HEK293 (cell line): ENCODE measurements at regions not wholly inside any gene's neighbourhood (a gene's known extent, or its start where the extent isn't known, plus 50 kb on each side); places are given as distances from the start of the nearest gene placed in this dataset.

Experiments
- CTCF ChIA-PET: fragments of 350-600 bp; formaldehyde crosslinking; extraction: SDS; loops from one replicate; lab custom pipeline; 2021; ENCODE audit warnings: antibody characterized with exemption; lab: Yijun Ruan, JAX
- POLR2A ChIA-PET: fragments of 300-600 bp; formaldehyde crosslinking; extraction: SDS; loops from one replicate; lab custom pipeline; 2020; ENCODE audit warnings: antibody characterized with exemption, inconsistent platforms; lab: Yijun Ruan, JAX
- H3K27ac ChIP-seq: fragments of 200-500 bp; sonication (Bioruptor generic); 2 replicates; pipeline ENCODE4 v1.5.1; 2014; ENCODE audit warnings: low read depth, low read length, control low read depth, inconsistent platforms; ENCODE audit errors: extremely low read depth
- H3K36me3 ChIP-seq, 2 experiments: fragments of 200-500 bp in 1 of 2; sonication (Bioruptor generic) in 1 of 2; 1 replicate in 1 of 2; 2 replicates in 1 of 2; pipeline ENCODE4 v1.5.1; 2014 to 2017; ENCODE audit warnings: inconsistent platforms in 2 of 2, low read length in 2 of 2; ENCODE audit not compliant: control insufficient read depth in 2 of 2, insufficient read depth in 1 of 2
- H3K4me1 ChIP-seq: fragments of 200-500 bp; sonication (Bioruptor generic); 2 replicates; pipeline ENCODE4 v1.5.1; 2014; ENCODE audit warnings: mild to moderate bottlenecking, low read length, inconsistent platforms; ENCODE audit not compliant: control insufficient read depth, insufficient read depth
- H3K4me3 ChIP-seq: 2 replicates; pipeline ENCODE4 v1.5.1; 2011; ENCODE audit warnings: low read depth, mild to moderate bottlenecking, control low read depth, low read length, moderate library complexity
- H3K9me3 ChIP-seq: fragments of 200-500 bp; sonication (Bioruptor generic); 2 replicates; pipeline ENCODE4 v1.5.1; 2014; ENCODE audit warnings: low read depth, low read length, inconsistent platforms; ENCODE audit not compliant: control insufficient read depth, insufficient read depth
- BCL11A ChIP-seq: fragments of 450-650 bp; formaldehyde crosslinking; IDR thresholded peaks from 2 replicates; pipeline ENCODE4 v1.5.1; 2016; ENCODE audit warnings: low read depth, missing biosample characterization, missing genetic modification characterization
- FEZF1 ChIP-seq: fragments of 450-650 bp; formaldehyde crosslinking; IDR thresholded peaks from 2 replicates; pipeline ENCODE4 v1.5.1; 2016; ENCODE audit warnings: missing biosample characterization, missing genetic modification characterization
- KLF7 ChIP-seq: fragments of 450-650 bp; formaldehyde crosslinking; IDR thresholded peaks from 2 replicates; pipeline ENCODE4 v1.5.1; 2016; ENCODE audit warnings: missing biosample characterization, missing genetic modification characterization, borderline replicate concordance
- KLF9 ChIP-seq: fragments of 450-650 bp; formaldehyde crosslinking; IDR thresholded peaks from 2 replicates; pipeline ENCODE4 v1.5.1; 2016; ENCODE audit warnings: missing biosample characterization, missing genetic modification characterization, low read depth
- SCRT1 ChIP-seq: fragments of 450-650 bp; formaldehyde crosslinking; IDR thresholded peaks from 2 replicates; pipeline ENCODE4 v1.5.1; 2016; ENCODE audit warnings: missing biosample characterization, missing genetic modification characterization, borderline replicate concordance
- SP3 ChIP-seq: fragments of 450-650 bp; formaldehyde crosslinking; IDR thresholded peaks from 2 replicates; pipeline ENCODE4 v1.5.1; 2016; ENCODE audit warnings: missing biosample characterization, missing genetic modification characterization
- ZBTB1 ChIP-seq: fragments of 450-650 bp; formaldehyde crosslinking; IDR thresholded peaks from 2 replicates; pipeline ENCODE4 v1.5.1; 2016; ENCODE audit warnings: missing biosample characterization, missing genetic modification characterization
- ZBTB20 ChIP-seq: fragments of 450-650 bp; formaldehyde crosslinking; IDR thresholded peaks from 2 replicates; pipeline ENCODE4 v1.5.1; 2016; ENCODE audit warnings: missing biosample characterization, missing genetic modification characterization
- ZBTB21 ChIP-seq: fragments of 450-650 bp; formaldehyde crosslinking; IDR thresholded peaks from 2 replicates; pipeline ENCODE4 v1.5.1; 2017; ENCODE audit warnings: missing biosample characterization, missing genetic modification characterization
- ZNF138 ChIP-seq: fragments of 450-650 bp; formaldehyde crosslinking; IDR thresholded peaks from 2 replicates; pipeline ENCODE4 v1.5.1; 2016; ENCODE audit warnings: missing biosample characterization, missing genetic modification characterization, borderline replicate concordance
- ZNF157 ChIP-seq: fragments of 450-650 bp; formaldehyde crosslinking; IDR thresholded peaks from 2 replicates; pipeline ENCODE4 v1.5.1; 2016; ENCODE audit warnings: missing biosample characterization, missing genetic modification characterization
- ZNF23 ChIP-seq: fragments of 450-650 bp; formaldehyde crosslinking; IDR thresholded peaks from 2 replicates; pipeline ENCODE4 v1.5.1; 2016; ENCODE audit warnings: missing biosample characterization, missing genetic modification characterization, borderline replicate concordance
- ZNF239 ChIP-seq: fragments of 450-650 bp; formaldehyde crosslinking; IDR thresholded peaks from 2 replicates; pipeline ENCODE4 v1.5.1; 2016; ENCODE audit warnings: missing biosample characterization, missing genetic modification characterization
- ZNF248 ChIP-seq: fragments of 450-650 bp; formaldehyde crosslinking; IDR thresholded peaks from 2 replicates; pipeline ENCODE4 v1.5.1; 2017; ENCODE audit warnings: missing biosample characterization, missing genetic modification characterization
- ZNF341 ChIP-seq: fragments of 450-650 bp; formaldehyde crosslinking; IDR thresholded peaks from 2 replicates; pipeline ENCODE4; 2016; ENCODE audit warnings: low read depth, missing biosample characterization, missing genetic modification characterization
- ZNF391 ChIP-seq: fragments of 450-650 bp; formaldehyde crosslinking; IDR thresholded peaks from 2 replicates; pipeline ENCODE4 v1.5.1; 2016; ENCODE audit warnings: low read depth, missing biosample characterization, missing genetic modification characterization, borderline replicate concordance
- ZNF501 ChIP-seq: fragments of 450-650 bp; formaldehyde crosslinking; IDR thresholded peaks from 2 replicates; pipeline ENCODE4 v1.5.1; 2016; ENCODE audit warnings: missing biosample characterization, missing genetic modification characterization
- ZNF555 ChIP-seq: fragments of 450-650 bp; formaldehyde crosslinking; conservative IDR thresholded peaks from 2 replicates; pipeline ENCODE4 v1.5.1; 2017; ENCODE audit warnings: missing biosample characterization, mild to moderate bottlenecking, missing genetic modification characterization, inconsistent platforms
- ZNF561 ChIP-seq: fragments of 450-650 bp; IDR thresholded peaks from 2 replicates; pipeline ENCODE4 v1.5.1; 2018; ENCODE audit warnings: missing biosample characterization, missing genetic modification characterization, borderline replicate concordance
- ZNF571 ChIP-seq: fragments of 450-650 bp; formaldehyde crosslinking; IDR thresholded peaks from 2 replicates; pipeline ENCODE4 v1.5.0; 2017; ENCODE audit warnings: missing biosample characterization, missing genetic modification characterization
- ZNF610 ChIP-seq: fragments of 450-650 bp; formaldehyde crosslinking; IDR thresholded peaks from 2 replicates; pipeline ENCODE4 v1.5.1; 2016; ENCODE audit warnings: missing biosample characterization, missing genetic modification characterization, borderline replicate concordance
- ZNF623 ChIP-seq: fragments of 450-650 bp; formaldehyde crosslinking; IDR thresholded peaks from 2 replicates; pipeline ENCODE4 v1.5.1; 2016; ENCODE audit warnings: missing biosample characterization, missing genetic modification characterization
- ZNF677 ChIP-seq: fragments of 450-650 bp; IDR thresholded peaks from 2 replicates; pipeline ENCODE4 v1.5.0; 2018; ENCODE audit warnings: missing biosample characterization, mild to moderate bottlenecking, missing genetic modification characterization, moderate library complexity
- ZNF792 ChIP-seq: fragments of 450-650 bp; formaldehyde crosslinking; IDR thresholded peaks from 2 replicates; pipeline ENCODE4 v1.5.1; 2016; ENCODE audit warnings: missing biosample characterization, missing genetic modification characterization
- TF ChIP-seq, protein P1 (sequence below): fragments of 450-650 bp; IDR thresholded peaks from 2 replicates; pipeline ENCODE4 v1.5.1; 2018; ENCODE audit warnings: missing biosample characterization, missing genetic modification characterization
- TF ChIP-seq, protein P2 (sequence below): fragments of 450-650 bp; formaldehyde crosslinking; IDR thresholded peaks from 2 replicates; pipeline ENCODE4 v1.5.1; 2016; ENCODE audit warnings: missing biosample characterization, missing genetic modification characterization
- TF ChIP-seq, protein P3 (sequence below): sonication (generic); formaldehyde crosslinking; IDR thresholded peaks from 2 replicates; pipeline ENCODE4 v1.8.1; 2022; ENCODE audit warnings: mild to moderate bottlenecking, moderate library complexity, missing genetic modification reagents

- TF ChIP-seq ZNF561 (tag by site-specific recombination) (no peak), ZNF623 (tag by site-specific recombination) (no peak), ZNF792 (tag by site-specific recombination) (no peak), FEZF1 (no peak), KLF7 (tag by site-specific recombination) (no peak), ZNF610 (no peak), ZNF248 (tag by site-specific recombination) (no peak), ZNF501 (tag by site-specific recombination) (no peak), KLF9 (tag by site-specific recombination) (no peak), ZNF239 (tag by site-specific recombination) (no peak), ZNF391 (tag by site-specific recombination) (no peak), BCL11A (tag by site-specific recombination) (no peak), ZNF157 (tag by site-specific recombination) (no peak), ZNF677 (no peak)
- TF ChIP-seq, protein P1, sequence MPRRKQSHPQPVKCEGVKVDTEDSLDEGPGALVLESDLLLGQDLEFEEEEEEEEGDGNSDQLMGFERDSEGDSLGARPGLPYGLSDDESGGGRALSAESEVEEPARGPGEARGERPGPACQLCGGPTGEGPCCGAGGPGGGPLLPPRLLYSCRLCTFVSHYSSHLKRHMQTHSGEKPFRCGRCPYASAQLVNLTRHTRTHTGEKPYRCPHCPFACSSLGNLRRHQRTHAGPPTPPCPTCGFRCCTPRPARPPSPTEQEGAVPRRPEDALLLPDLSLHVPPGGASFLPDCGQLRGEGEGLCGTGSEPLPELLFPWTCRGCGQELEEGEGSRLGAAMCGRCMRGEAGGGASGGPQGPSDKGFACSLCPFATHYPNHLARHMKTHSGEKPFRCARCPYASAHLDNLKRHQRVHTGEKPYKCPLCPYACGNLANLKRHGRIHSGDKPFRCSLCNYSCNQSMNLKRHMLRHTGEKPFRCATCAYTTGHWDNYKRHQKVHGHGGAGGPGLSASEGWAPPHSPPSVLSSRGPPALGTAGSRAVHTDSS (tag by site-specific recombination), result no peak
- TF ChIP-seq, protein P2, sequence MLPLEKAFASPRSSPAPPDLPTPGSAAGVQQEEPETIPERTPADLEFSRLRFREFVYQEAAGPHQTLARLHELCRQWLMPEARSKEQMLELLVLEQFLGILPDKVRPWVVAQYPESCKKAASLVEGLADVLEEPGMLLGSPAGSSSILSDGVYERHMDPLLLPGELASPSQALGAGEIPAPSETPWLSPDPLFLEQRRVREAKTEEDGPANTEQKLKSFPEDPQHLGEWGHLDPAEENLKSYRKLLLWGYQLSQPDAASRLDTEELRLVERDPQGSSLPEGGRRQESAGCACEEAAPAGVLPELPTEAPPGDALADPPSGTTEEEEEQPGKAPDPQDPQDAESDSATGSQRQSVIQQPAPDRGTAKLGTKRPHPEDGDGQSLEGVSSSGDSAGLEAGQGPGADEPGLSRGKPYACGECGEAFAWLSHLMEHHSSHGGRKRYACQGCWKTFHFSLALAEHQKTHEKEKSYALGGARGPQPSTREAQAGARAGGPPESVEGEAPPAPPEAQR, result no peak
- TF ChIP-seq, protein P3, sequence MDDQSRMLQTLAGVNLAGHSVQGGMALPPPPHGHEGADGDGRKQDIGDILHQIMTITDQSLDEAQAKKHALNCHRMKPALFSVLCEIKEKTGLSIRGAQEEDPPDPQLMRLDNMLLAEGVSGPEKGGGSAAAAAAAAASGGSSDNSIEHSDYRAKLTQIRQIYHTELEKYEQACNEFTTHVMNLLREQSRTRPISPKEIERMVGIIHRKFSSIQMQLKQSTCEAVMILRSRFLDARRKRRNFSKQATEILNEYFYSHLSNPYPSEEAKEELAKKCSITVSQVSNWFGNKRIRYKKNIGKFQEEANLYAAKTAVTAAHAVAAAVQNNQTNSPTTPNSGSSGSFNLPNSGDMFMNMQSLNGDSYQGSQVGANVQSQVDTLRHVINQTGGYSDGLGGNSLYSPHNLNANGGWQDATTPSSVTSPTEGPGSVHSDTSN (CRISPR knock-in tag), result no peak
- POLR2A ChIA-PET, result no interaction called here
- Histone ChIP-seq H3K4me3 (no peak overlapping the region), H3K4me1 (no peaks in the 10 kb centered on the region), H3K9me3 (no peaks in the 10 kb centered on the region), H3K36me3 (no peaks in the 10 kb centered on the region), H3K27ac (no peak overlapping the region)
- CTCF ChIA-PET, result no interaction called here
Observed at GRCh38 chr5:82560969-82561368, 282.8 kb upstream of the RPS23 start.

DNA sequence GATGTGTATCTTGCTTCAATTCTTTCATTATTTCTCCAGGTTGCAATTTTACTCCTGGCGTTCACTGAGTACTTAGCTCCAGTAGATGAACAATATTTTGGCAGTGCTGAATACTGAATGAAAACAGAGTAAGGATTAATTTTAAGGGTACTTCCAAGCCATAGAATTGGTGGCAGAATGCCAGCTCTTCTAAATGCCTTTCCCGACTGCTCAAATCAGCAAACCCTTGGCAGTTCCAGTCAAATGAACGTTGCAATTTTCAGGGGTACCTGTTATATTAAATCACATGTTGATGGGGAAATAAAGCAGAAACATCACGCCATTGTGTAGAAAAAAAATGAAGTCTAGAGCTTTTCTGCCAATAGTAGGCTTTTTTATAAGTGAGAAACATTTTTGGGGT lies 282.4 kb upstream of the RPS23 start:
- Histone ChIP-seq H3K36me3 (no peaks in the 10 kb centered on the region), H3K4me3 (no peak overlapping the region), H3K4me1 (no peaks in the 10 kb centered on the region), H3K27ac (no peak overlapping the region), H3K9me3 (no peaks in the 10 kb centered on the region)
- TF ChIP-seq ZNF239 (tag by site-specific recombination), result no peak
- CTCF ChIA-PET, result no interaction called here
- POLR2A ChIA-PET, result no interaction called here

GRCh38 chr5:82551840-82552385 lies 273.8 kb upstream of the RPS23 start:
- ChIA-PET POLR2A (no interaction called here), CTCF (interaction anchor here (0.6 kb wide), 1 partner anchor 260 kb away, joined by 3 read pairs; no protein-coding TSS in a partner anchor)
- no peaks in the 10 kb centered on the region for H3K36me3 ChIP-seq
- H3K9me3 ChIP-seq, result no peaks in the 10 kb centered on the region
- H3K4me3 ChIP-seq, result no peak overlapping the region
- peak overlapping the region; percentile 33 for H3K27ac ChIP-seq
- H3K4me1 ChIP-seq, result peaks cover 10% of the 10 kb centered on the region
- TF ChIP-seq ZNF138 (tag by site-specific recombination) (no peak), ZNF561 (tag by site-specific recombination) (0 out of 2 replicates have a peak, but pooled peaks have one; percentile 37), ZBTB20 (tag by site-specific recombination) (no peak), ZNF23 (tag by site-specific recombination) (no peak), ZBTB21 (tag by site-specific recombination) (no peak), SP3 (tag by site-specific recombination) (no peak), ZNF341 (tag by site-specific recombination) (peak; percentile 69), ZNF555 (tag by site-specific recombination) (no peak), ZBTB1 (tag by site-specific recombination) (no peak), ZNF571 (tag by site-specific recombination) (no peak), SCRT1 (tag by site-specific recombination) (no peak)
- TF ChIP-seq, protein P1 (tag by site-specific recombination), result peak; percentile 5; the same call in 1 of the 2 replicates
